ENCODE measurements at regions not wholly inside any gene's neighbourhood (a gene's known extent, or its start where the extent isn't known, plus 50 kb on each side); places are given as distances from the start of the nearest gene placed in this dataset.

- Mint-ChIP-seq H3K9me3 (ENCODE audit: unreplicated experiment) (no peaks in the 10 kb centered on the region), H3K4me1 (ENCODE audit: low read depth, unreplicated experiment) (no peaks in the 10 kb centered on the region), H3K36me3 (ENCODE audit: unreplicated experiment) (no peaks in the 10 kb centered on the region), H3K4me3 (ENCODE audit: unreplicated experiment) (no peak overlapping the region), H3K27ac (ENCODE audit: unreplicated experiment) (no peak overlapping the region), H3K27me3 (ENCODE audit: unreplicated experiment) (peaks cover 6% of the 10 kb centered on the region)
- DNase-seq: no peak
- no peak for TF ChIP-seq CTCF (IDR thresholded peaks at IDR 0.05; ENCODE audit: partially characterized antibody, unreplicated experiment)
Observed at GRCh38 chr10:78184851-78185692, 151.4 kb downstream of the RPS24 start.

GRCh38 chr10:78185693-78186055 is 152.0 kb downstream of the RPS24 start:
- no peaks in the 10 kb centered on the region for H3K36me3 Mint-ChIP-seq (ENCODE audit: unreplicated experiment)
- no peak for TF ChIP-seq CTCF (IDR thresholded peaks at IDR 0.05; ENCODE audit: partially characterized antibody, unreplicated experiment)
- no peaks in the 10 kb centered on the region for H3K4me1 Mint-ChIP-seq (ENCODE audit: low read depth, unreplicated experiment)
- H3K4me3 Mint-ChIP-seq (ENCODE audit: unreplicated experiment): no peak overlapping the region
- H3K9me3 Mint-ChIP-seq (ENCODE audit: unreplicated experiment): no peaks in the 10 kb centered on the region
- H3K27me3 Mint-ChIP-seq (ENCODE audit: unreplicated experiment): peaks cover 5% of the 10 kb centered on the region
- H3K27ac Mint-ChIP-seq (ENCODE audit: unreplicated experiment): no peak overlapping the region
- DNase-seq: no peak

- Mint-ChIP-seq H3K9me3 (ENCODE audit: unreplicated experiment) (no peaks in the 10 kb centered on the region), H3K27me3 (ENCODE audit: unreplicated experiment) (no peaks in the 10 kb centered on the region), H3K27ac (ENCODE audit: unreplicated experiment) (no peak overlapping the region), H3K4me3 (ENCODE audit: unreplicated experiment) (no peak overlapping the region), H3K36me3 (ENCODE audit: unreplicated experiment) (no peaks in the 10 kb centered on the region), H3K4me1 (ENCODE audit: low read depth, unreplicated experiment) (no peaks in the 10 kb centered on the region)
- no peak for DNase-seq
- no peak for TF ChIP-seq CTCF (IDR thresholded peaks at IDR 0.05; ENCODE audit: partially characterized antibody, unreplicated experiment)
Observed at GRCh38 chr10:78186572-78186971, 152.9 kb downstream of the RPS24 start.

GRCh38 chr10:78187371-78187770 is 153.7 kb downstream of the RPS24 start:
- no peak overlapping the region for H3K4me3 Mint-ChIP-seq (ENCODE audit: unreplicated experiment)
- no peaks in the 10 kb centered on the region for H3K27me3 Mint-ChIP-seq (ENCODE audit: unreplicated experiment)
- no peaks in the 10 kb centered on the region for H3K9me3 Mint-ChIP-seq (ENCODE audit: unreplicated experiment)
- H3K4me1 Mint-ChIP-seq (ENCODE audit: low read depth, unreplicated experiment): no peaks in the 10 kb centered on the region
- no peak overlapping the region for H3K27ac Mint-ChIP-seq (ENCODE audit: unreplicated experiment)
- no peak for TF ChIP-seq CTCF (IDR thresholded peaks at IDR 0.05; ENCODE audit: partially characterized antibody, unreplicated experiment)
- no peaks in the 10 kb centered on the region for H3K36me3 Mint-ChIP-seq (ENCODE audit: unreplicated experiment)
- no peak for DNase-seq

GRCh38 chr10:78188446-78188845 is 154.8 kb downstream of the RPS24 start:
- Mint-ChIP-seq H3K9me3 (ENCODE audit: unreplicated experiment) (no peaks in the 10 kb centered on the region), H3K4me3 (ENCODE audit: unreplicated experiment) (no peak overlapping the region), H3K4me1 (ENCODE audit: low read depth, unreplicated experiment) (no peaks in the 10 kb centered on the region), H3K27me3 (ENCODE audit: unreplicated experiment) (no peaks in the 10 kb centered on the region), H3K27ac (ENCODE audit: unreplicated experiment) (no peak overlapping the region), H3K36me3 (ENCODE audit: unreplicated experiment) (no peaks in the 10 kb centered on the region)
- DNase-seq: no peak
- no peak for TF ChIP-seq CTCF (IDR thresholded peaks at IDR 0.05; ENCODE audit: partially characterized antibody, unreplicated experiment)
